ENCODE measurements at regions not wholly inside any gene's neighbourhood (a gene's known extent, or its start where the extent isn't known, plus 50 kb on each side); places are given as distances from the start of the nearest gene placed in this dataset.
A peak's percentile ranks its signal among the peaks of the same experiment; 100 is the strongest.

DNA sequence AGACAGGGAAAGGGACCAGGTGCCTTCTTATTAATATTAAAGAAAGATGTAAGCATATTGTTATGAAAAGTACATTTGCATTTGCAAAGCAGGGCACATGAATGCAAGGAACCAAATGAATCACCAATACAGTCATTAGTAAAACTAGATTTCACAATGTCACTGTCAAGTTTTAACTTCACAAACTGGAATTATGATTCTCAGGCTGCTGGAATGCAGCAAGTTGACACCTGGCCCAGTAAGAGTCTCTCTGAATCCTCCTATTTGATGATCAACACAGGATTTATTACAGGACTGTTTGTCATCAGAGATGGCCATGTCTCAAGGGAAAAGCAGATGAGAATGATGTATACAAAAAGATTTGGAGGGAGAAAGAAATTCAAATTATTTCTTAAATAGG, 72.9 kb upstream of the STK39 start:
- Histone ChIP-seq H3K4me1 (no peaks in the 10 kb centered on the region), H3K27me3 (no peaks in the 10 kb centered on the region), H3K36me3 (no peaks in the 10 kb centered on the region), H3K27ac (no peak overlapping the region), H3K9me3 (no peaks in the 10 kb centered on the region), H3K4me3 (no peak overlapping the region)
- DNase-seq (ENCODE audit: extremely low spot score in 2 of 2): no peak
- intact Hi-C loops (cut with DNase I): no loop called here
- TF ChIP-seq POLR2AphosphoS5 (IDR thresholded peaks at IDR 0.05; ENCODE audit: insufficient read depth in 1 of 2, low read depth in 1 of 2): peak in 1 of 2 donors; percentile 82
- no peak for TF ChIP-seq POLR2A (IDR thresholded peaks at IDR 0.05)
- TF ChIP-seq, protein P1, sequence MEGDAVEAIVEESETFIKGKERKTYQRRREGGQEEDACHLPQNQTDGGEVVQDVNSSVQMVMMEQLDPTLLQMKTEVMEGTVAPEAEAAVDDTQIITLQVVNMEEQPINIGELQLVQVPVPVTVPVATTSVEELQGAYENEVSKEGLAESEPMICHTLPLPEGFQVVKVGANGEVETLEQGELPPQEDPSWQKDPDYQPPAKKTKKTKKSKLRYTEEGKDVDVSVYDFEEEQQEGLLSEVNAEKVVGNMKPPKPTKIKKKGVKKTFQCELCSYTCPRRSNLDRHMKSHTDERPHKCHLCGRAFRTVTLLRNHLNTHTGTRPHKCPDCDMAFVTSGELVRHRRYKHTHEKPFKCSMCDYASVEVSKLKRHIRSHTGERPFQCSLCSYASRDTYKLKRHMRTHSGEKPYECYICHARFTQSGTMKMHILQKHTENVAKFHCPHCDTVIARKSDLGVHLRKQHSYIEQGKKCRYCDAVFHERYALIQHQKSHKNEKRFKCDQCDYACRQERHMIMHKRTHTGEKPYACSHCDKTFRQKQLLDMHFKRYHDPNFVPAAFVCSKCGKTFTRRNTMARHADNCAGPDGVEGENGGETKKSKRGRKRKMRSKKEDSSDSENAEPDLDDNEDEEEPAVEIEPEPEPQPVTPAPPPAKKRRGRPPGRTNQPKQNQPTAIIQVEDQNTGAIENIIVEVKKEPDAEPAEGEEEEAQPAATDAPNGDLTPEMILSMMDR (IDR thresholded peaks at IDR 0.05): no peak

- no peak for TF ChIP-seq POLR2AphosphoS5 (IDR thresholded peaks at IDR 0.05; ENCODE audit: insufficient read depth in 1 of 2, low read depth in 1 of 2)
- TF ChIP-seq, protein P1 (IDR thresholded peaks at IDR 0.05): no peak
- TF ChIP-seq POLR2A (IDR thresholded peaks at IDR 0.05): no peak
- H3K4me1 ChIP-seq: no peaks in the 10 kb centered on the region
- H3K27me3 ChIP-seq: no peaks in the 10 kb centered on the region
- DNase-seq (ENCODE audit: extremely low spot score in 2 of 2): no peak
- H3K9me3 ChIP-seq: no peaks in the 10 kb centered on the region
- no peak overlapping the region for H3K4me3 ChIP-seq
- intact Hi-C loops (cut with DNase I): no loop called here
- H3K36me3 ChIP-seq: no peaks in the 10 kb centered on the region
- no peak overlapping the region for H3K27ac ChIP-seq
Observed at GRCh38 chr2:168322325-168323007, 75.1 kb upstream of the STK39 start.

GRCh38 chr2:168323529-168324021, 76.2 kb upstream of the STK39 start:
- no peaks in the 10 kb centered on the region for H3K36me3 ChIP-seq
- no peaks in the 10 kb centered on the region for H3K27me3 ChIP-seq
- TF ChIP-seq POLR2A (IDR thresholded peaks at IDR 0.05): no peak
- TF ChIP-seq, protein P1 (IDR thresholded peaks at IDR 0.05): no peak
- no peak for TF ChIP-seq POLR2AphosphoS5 (IDR thresholded peaks at IDR 0.05; ENCODE audit: insufficient read depth in 1 of 2, low read depth in 1 of 2)
- no peaks in the 10 kb centered on the region for H3K4me1 ChIP-seq
- no peak overlapping the region for H3K27ac ChIP-seq
- no peak overlapping the region for H3K4me3 ChIP-seq
- no peak for DNase-seq (ENCODE audit: extremely low spot score in 2 of 2)
- no peaks in the 10 kb centered on the region for H3K9me3 ChIP-seq
- intact Hi-C loops (cut with DNase I): no loop called here

GRCh38 chr2:168326572-168326971, 79.2 kb upstream of the STK39 start:
- H3K9me3 ChIP-seq: no peaks in the 10 kb centered on the region
- H3K36me3 ChIP-seq: no peaks in the 10 kb centered on the region
- DNase-seq (ENCODE audit: extremely low spot score in 2 of 2): no peak
- intact Hi-C loops (cut with DNase I): no loop called here
- H3K27ac ChIP-seq: no peak overlapping the region
- no peak overlapping the region for H3K4me3 ChIP-seq
- H3K27me3 ChIP-seq: no peaks in the 10 kb centered on the region
- no peaks in the 10 kb centered on the region for H3K4me1 ChIP-seq
- TF ChIP-seq POLR2A (IDR thresholded peaks at IDR 0.05) (no peak), POLR2AphosphoS5 (IDR thresholded peaks at IDR 0.05; ENCODE audit: insufficient read depth in 1 of 2, low read depth in 1 of 2) (no peak)
- TF ChIP-seq, protein P1 (IDR thresholded peaks at IDR 0.05): no peak

GRCh38 chr2:168327328-168327727, 79.9 kb upstream of the STK39 start:
- Histone ChIP-seq H3K4me3 (no peak overlapping the region), H3K9me3 (no peaks in the 10 kb centered on the region), H3K27me3 (no peaks in the 10 kb centered on the region), H3K4me1 (no peaks in the 10 kb centered on the region), H3K36me3 (no peaks in the 10 kb centered on the region), H3K27ac (no peak overlapping the region)
- intact Hi-C loops (cut with DNase I): no loop called here
- no peak for DNase-seq (ENCODE audit: extremely low spot score in 2 of 2)
- TF ChIP-seq, protein P1 (IDR thresholded peaks at IDR 0.05): no peak
- TF ChIP-seq POLR2AphosphoS5 (IDR thresholded peaks at IDR 0.05; ENCODE audit: insufficient read depth in 1 of 2, low read depth in 1 of 2) (no peak), POLR2A (IDR thresholded peaks at IDR 0.05) (no peak)

Data from vagina (tissue), 2 donors.